Tibial nerve (tissue), 4 donors: ENCODE measurements at regions not wholly inside any gene's neighbourhood (a gene's known extent, or its start where the extent isn't known, plus 50 kb on each side); places are given as distances from the start of the nearest gene placed in this dataset.

Experiments used
- DNase-seq, 2 donors: peaks; one replicate each; pipeline ENCODE4 v3.0.0-alpha.2; 2019; ENCODE audit warnings: low spot score in 2 of 2
- H3K27ac ChIP-seq, 4 donors: fragments of 200-600 bp; sonication (generic) in 3 of 4; one replicate each; pipeline ENCODE4 v1.5.1; 2017 to 2019; ENCODE audit warnings: mild to moderate bottlenecking in 1 of 4
- H3K27me3 ChIP-seq, 2 donors: fragments of 200-600 bp; sonication (generic) in 1 of 2; one replicate each; pipeline versions ENCODE4 v1.5.1 to v1.6.0; 2017 to 2019
- H3K36me3 ChIP-seq, 3 donors: fragments of 200-600 bp; sonication (generic); one replicate each; pipeline ENCODE4 v1.5.1; 2018 to 2019
- H3K4me1 ChIP-seq, 4 donors: fragments of 200-600 bp; sonication (generic) in 3 of 4; one replicate each; pipeline ENCODE4 v1.5.1; 2017 to 2019
- H3K4me3 ChIP-seq, 4 donors: fragments of 200-600 bp; sonication (generic) in 3 of 4; one replicate each; pipeline ENCODE4 v1.5.1; 2017 to 2019; ENCODE audit warnings: mild to moderate bottlenecking in 1 of 4, moderate library complexity in 1 of 4
- H3K9me3 ChIP-seq, 4 donors: fragments of 200-600 bp; sonication (generic) in 3 of 4; one replicate each; pipeline ENCODE4 v1.5.1; 2017 to 2019
- CTCF ChIP-seq, 5 experiments: fragments of 200-600 bp in 3 of 5; fragments of 450-650 bp in 2 of 5; sonication (generic) in 3 of 5; IDR thresholded peaks; one replicate each; pipeline ENCODE4 v1.5.1; 2016 to 2019; ENCODE audit warnings: antibody characterized with exemption in 5 of 5, mild to moderate bottlenecking in 3 of 5, moderate library complexity in 2 of 5
- EP300 ChIP-seq, 2 donors: sonication (generic); formaldehyde crosslinking; IDR thresholded peaks; one replicate each; pipeline ENCODE4 v1.6.1; 2017; ENCODE audit warnings: antibody characterized with exemption in 2 of 2, mild to moderate bottlenecking in 1 of 2
- POLR2A ChIP-seq, 2 donors: fragments of 450-650 bp; IDR thresholded peaks; one replicate each; pipeline ENCODE4 v1.6.1; 2017; ENCODE audit warnings: antibody characterized with exemption in 2 of 2, mild to moderate bottlenecking in 2 of 2, moderate library complexity in 2 of 2
- WGBS, 2 donors: methylation state at CpG; one replicate each; pipeline ENCODE4 v1.1.5; 2018; 5-methylcytosine and 5-hydroxymethylcytosine counted together

- H3K27ac ChIP-seq = peak overlapping the region in 3 of 4 donors; percentile 44 to 82 (median 71)
These were observed 244.3 kb upstream of the SORL1-AS1 start for GRCh38 chr11:121696931-121697670.

GRCh38 chr11:121696177-121696871 lies 243.6 kb upstream of the SORL1-AS1 start:
- Histone ChIP-seq H3K27me3 (no peaks in the 10 kb centered on the region), H3K27ac (peak overlapping the region; percentile 20 to 82 (median 58)), H3K4me3 (no peak overlapping the region), H3K36me3 (no peaks in the 10 kb centered on the region), H3K4me1 (peaks cover 0 to 17% (median 0%) of the 10 kb centered on the region in 4 donors), H3K9me3 (no peaks in the 10 kb centered on the region)
- 24 to 28% methylated on average over 20 of the region's 20 CpGs for WGBS, 2 donors
- no peak for DNase-seq
- TF ChIP-seq EP300 (IDR thresholded peaks at IDR 0.05) = peak in 1 of 2 donors; percentile 23
- TF ChIP-seq POLR2A (IDR thresholded peaks at IDR 0.05) = no peak

More at GRCh38 chr11:121696931-121697670, 244.3 kb upstream of the SORL1-AS1 start:
- Histone ChIP-seq H3K4me3 (no peak overlapping the region), H3K9me3 (no peaks in the 10 kb centered on the region), H3K27me3 (no peaks in the 10 kb centered on the region), H3K4me1 (peaks cover 0 to 17% (median 0%) of the 10 kb centered on the region in 4 donors), H3K36me3 (no peaks in the 10 kb centered on the region)
- TF ChIP-seq CTCF (IDR thresholded peaks at IDR 0.05) (no peak), EP300 (IDR thresholded peaks at IDR 0.05) (no peak), POLR2A (IDR thresholded peaks at IDR 0.05) (no peak)
- WGBS, 2 donors = 61 to 74% methylated on average over 10 of the region's 10 CpGs
- DNase-seq = no peak

GRCh38 chr11:121692236-121692635 lies 239.5 kb upstream of the SORL1-AS1 start:
- no peak for DNase-seq

GRCh38 chr11:121688860-121689614 lies 236.3 kb upstream of the SORL1-AS1 start:
- TF ChIP-seq CTCF (IDR thresholded peaks at IDR 0.05) (no peak), EP300 (IDR thresholded peaks at IDR 0.05) (no peak), POLR2A (IDR thresholded peaks at IDR 0.05) (no peak)
- no peak overlapping the region for H3K27ac ChIP-seq

More at GRCh38 chr11:121692236-121692635, 239.5 kb upstream of the SORL1-AS1 start:
- Histone ChIP-seq H3K36me3 (no peaks in the 10 kb centered on the region), H3K9me3 (no peaks in the 10 kb centered on the region), H3K4me3 (no peak overlapping the region), H3K4me1 (peaks cover 0 to 15% (median 0%) of the 10 kb centered on the region in 4 donors), H3K27me3 (no peaks in the 10 kb centered on the region), H3K27ac (no peak overlapping the region)
- TF ChIP-seq POLR2A (IDR thresholded peaks at IDR 0.05) = no peak
- 62 to 82% methylated on average over 1 of the region's 1 CpG for WGBS, 2 donors

GRCh38 chr11:121688055-121688491 lies 235.3 kb upstream of the SORL1-AS1 start:
- H3K27ac ChIP-seq = no peak overlapping the region
- no peaks in the 10 kb centered on the region for H3K4me1 ChIP-seq
- H3K27me3 ChIP-seq = no peaks in the 10 kb centered on the region
- TF ChIP-seq POLR2A (IDR thresholded peaks at IDR 0.05) = no peak
- TF ChIP-seq EP300 (IDR thresholded peaks at IDR 0.05) = no peak
- TF ChIP-seq CTCF (IDR thresholded peaks at IDR 0.05) = no peak
- H3K4me3 ChIP-seq = no peak overlapping the region
- 21 to 32% methylated on average over 5 of the region's 5 CpGs for WGBS, 2 donors
- no peaks in the 10 kb centered on the region for H3K9me3 ChIP-seq
- no peak for DNase-seq
- no peaks in the 10 kb centered on the region for H3K36me3 ChIP-seq

More at GRCh38 chr11:121688860-121689614, 236.3 kb upstream of the SORL1-AS1 start:
- Histone ChIP-seq H3K27me3 (no peaks in the 10 kb centered on the region), H3K36me3 (no peaks in the 10 kb centered on the region), H3K4me1 (no peaks in the 10 kb centered on the region), H3K4me3 (no peak overlapping the region), H3K9me3 (no peaks in the 10 kb centered on the region)
- DNase-seq = no peak
- 84 to 87% methylated on average over 8 of the region's 8 CpGs for WGBS, 2 donors
